Activated T-helper 17 cell treated with anti-CD3 and anti-CD28 coated beads, Interleukin-2, amount 50 U/mL, for 72 hours (primary cell): ENCODE measurements at regions not wholly inside any gene's neighbourhood (a gene's known extent, or its start where the extent isn't known, plus 50 kb on each side); places are given as distances from the start of the nearest gene placed in this dataset.

ENCODE experiments used
- ATAC-seq: fragments of 150-1000 bp; cut with Tn5 transposase; replicated peaks from 2 replicates; pipeline ENCODE4 v1.10.0; 2021; ENCODE audit warnings: mild to moderate bottlenecking, moderate library complexity
- H3K27ac Mint-ChIP-seq: one replicate; pipeline ENCODE4 v1.8.0; 2022; ENCODE audit warnings: mixed read lengths
- H3K27me3 Mint-ChIP-seq: one replicate; pipeline ENCODE4 v1.8.0; 2022; ENCODE audit warnings: mixed read lengths
- H3K36me3 Mint-ChIP-seq: one replicate; pipeline ENCODE4 v1.8.0; 2022; ENCODE audit warnings: low read depth, mild to moderate bottlenecking, mixed read lengths
- H3K4me1 Mint-ChIP-seq: one replicate; pipeline ENCODE4 v1.8.0; 2022; ENCODE audit warnings: mixed read lengths
- H3K4me3 Mint-ChIP-seq: one replicate; pipeline ENCODE4 v1.8.0; 2022; ENCODE audit warnings: mild to moderate bottlenecking, mixed read lengths
- H3K9me3 Mint-ChIP-seq: one replicate; pipeline ENCODE4 v1.8.0; 2022; ENCODE audit warnings: mixed read lengths

- H3K4me1 Mint-ChIP-seq: no peaks in the 10 kb centered on the region
- peaks cover 7% of the 10 kb centered on the region for H3K9me3 Mint-ChIP-seq
- no peak overlapping the region for H3K27ac Mint-ChIP-seq
- H3K27me3 Mint-ChIP-seq: peaks cover 26% of the 10 kb centered on the region
- H3K36me3 Mint-ChIP-seq: no peaks in the 10 kb centered on the region
- no peak overlapping the region for H3K4me3 Mint-ChIP-seq
- ATAC-seq: no peak
Measured at GRCh38 chr17:5794881-5795506, 210.7 kb upstream of the NLRP1 start.

GRCh38 chr17:5797447-5798050 is 213.2 kb upstream of the NLRP1 start:
- Mint-ChIP-seq H3K9me3 (peaks cover 7% of the 10 kb centered on the region), H3K4me3 (no peak overlapping the region), H3K27me3 (peaks cover 28% of the 10 kb centered on the region), H3K4me1 (no peaks in the 10 kb centered on the region), H3K27ac (no peak overlapping the region), H3K36me3 (no peaks in the 10 kb centered on the region)
- ATAC-seq: no peak

- Mint-ChIP-seq H3K27me3 (peaks cover 28% of the 10 kb centered on the region), H3K4me1 (no peaks in the 10 kb centered on the region), H3K9me3 (peaks cover 2% of the 10 kb centered on the region), H3K27ac (no peak overlapping the region), H3K4me3 (no peak overlapping the region), H3K36me3 (no peaks in the 10 kb centered on the region)
- ATAC-seq: no peak
Measured at GRCh38 chr17:5798094-5798493, 213.8 kb upstream of the NLRP1 start.

GRCh38 chr17:5800131-5800530 is 215.8 kb upstream of the NLRP1 start:
- no peak for ATAC-seq
- Mint-ChIP-seq H3K4me1 (no peaks in the 10 kb centered on the region), H3K4me3 (no peak overlapping the region), H3K36me3 (no peaks in the 10 kb centered on the region), H3K27me3 (peaks cover 40% of the 10 kb centered on the region), H3K27ac (no peak overlapping the region), H3K9me3 (no peaks in the 10 kb centered on the region)

DNA sequence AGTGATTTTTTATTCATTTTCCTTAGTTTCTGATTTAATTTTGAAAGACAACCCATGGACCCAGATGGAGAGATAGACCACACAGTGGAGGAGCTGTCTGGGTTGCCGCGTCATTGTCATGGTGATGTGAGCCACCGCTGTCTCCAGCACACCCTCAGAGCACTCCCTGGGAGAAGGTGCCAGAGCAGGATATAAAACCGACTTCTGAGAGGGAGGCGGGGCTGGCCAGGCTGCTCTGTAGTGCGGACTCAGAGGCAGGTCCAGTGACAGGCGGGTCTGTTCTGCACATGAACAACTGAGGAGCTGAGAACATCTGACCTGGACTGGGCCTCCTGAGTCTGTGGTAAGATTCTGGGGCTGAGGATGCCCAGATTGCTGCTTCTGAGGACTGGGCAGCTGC is 216.3 kb upstream of the NLRP1 start:
- H3K9me3 Mint-ChIP-seq: no peaks in the 10 kb centered on the region
- H3K4me1 Mint-ChIP-seq: no peaks in the 10 kb centered on the region
- H3K27ac Mint-ChIP-seq: no peak overlapping the region
- ATAC-seq: no peak
- no peaks in the 10 kb centered on the region for H3K36me3 Mint-ChIP-seq
- no peak overlapping the region for H3K4me3 Mint-ChIP-seq
- H3K27me3 Mint-ChIP-seq: peaks cover 43% of the 10 kb centered on the region

DNA sequence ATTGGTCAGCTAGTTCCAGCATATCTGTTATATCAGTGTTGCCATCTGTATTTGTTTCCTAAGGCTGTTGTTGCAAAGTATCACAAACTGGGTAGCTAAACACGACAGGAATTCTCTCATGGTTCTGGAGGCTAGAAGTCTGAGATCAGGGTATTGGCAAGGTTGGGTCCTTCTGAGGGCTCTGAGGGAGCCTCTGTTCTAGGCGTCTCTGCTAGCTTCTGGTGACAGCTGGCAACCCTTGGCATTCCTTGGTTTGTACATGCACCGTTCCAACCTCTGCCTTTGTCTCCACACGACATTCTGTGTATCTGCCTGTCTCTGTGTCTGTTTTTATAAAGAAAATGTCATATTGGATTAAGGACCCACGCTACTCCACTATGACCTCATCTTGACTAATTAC is 219.9 kb upstream of the NLRP1 start:
- Mint-ChIP-seq H3K4me3 (no peak overlapping the region), H3K9me3 (no peaks in the 10 kb centered on the region), H3K4me1 (no peaks in the 10 kb centered on the region), H3K36me3 (no peaks in the 10 kb centered on the region), H3K27me3 (peaks cover 34% of the 10 kb centered on the region), H3K27ac (no peak overlapping the region)
- no peak for ATAC-seq

- no peak for ATAC-seq
- Mint-ChIP-seq H3K4me3 (no peak overlapping the region), H3K27ac (no peak overlapping the region), H3K9me3 (peaks cover 13% of the 10 kb centered on the region), H3K36me3 (no peaks in the 10 kb centered on the region), H3K4me1 (no peaks in the 10 kb centered on the region), H3K27me3 (peaks cover 18% of the 10 kb centered on the region)
Measured at GRCh38 chr17:5809056-5809455, 224.7 kb upstream of the NLRP1 start.

- H3K27ac Mint-ChIP-seq: no peak overlapping the region
- H3K9me3 Mint-ChIP-seq: peaks cover 13% of the 10 kb centered on the region
- no peaks in the 10 kb centered on the region for H3K4me1 Mint-ChIP-seq
- no peaks in the 10 kb centered on the region for H3K36me3 Mint-ChIP-seq
- no peak overlapping the region for H3K4me3 Mint-ChIP-seq
- H3K27me3 Mint-ChIP-seq: peaks cover 13% of the 10 kb centered on the region
- ATAC-seq: no peak
Measured at GRCh38 chr17:5809580-5810188, 225.4 kb upstream of the NLRP1 start.

- peaks cover 12% of the 10 kb centered on the region for H3K27me3 Mint-ChIP-seq
- H3K4me3 Mint-ChIP-seq: no peak overlapping the region
- no peak overlapping the region for H3K27ac Mint-ChIP-seq
- peaks cover 13% of the 10 kb centered on the region for H3K9me3 Mint-ChIP-seq
- no peaks in the 10 kb centered on the region for H3K36me3 Mint-ChIP-seq
- H3K4me1 Mint-ChIP-seq: no peaks in the 10 kb centered on the region
- no peak for ATAC-seq
Measured at GRCh38 chr17:5812590-5812989, 228.3 kb upstream of the NLRP1 start.

DNA sequence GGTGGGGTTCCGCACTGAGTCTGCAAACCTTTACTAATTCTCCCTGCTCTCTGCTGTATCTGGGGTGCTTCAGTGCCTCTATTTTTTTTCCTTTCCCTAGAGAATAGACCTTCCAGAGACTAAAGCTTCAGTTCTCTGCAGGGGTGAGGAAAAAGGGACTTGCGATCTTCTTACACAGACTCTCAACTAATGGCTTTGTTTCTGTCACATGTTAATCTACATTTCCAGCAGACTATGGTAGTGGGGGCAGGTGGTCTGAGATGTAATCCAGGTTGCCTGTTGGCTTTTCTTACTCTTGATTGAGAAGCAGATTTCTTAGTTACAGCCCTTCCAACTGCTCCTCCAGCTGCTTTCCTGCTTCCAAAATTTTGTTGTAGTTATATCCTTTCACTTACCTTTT is 229.0 kb upstream of the NLRP1 start:
- H3K27me3 Mint-ChIP-seq: peaks cover 18% of the 10 kb centered on the region
- H3K4me1 Mint-ChIP-seq: no peaks in the 10 kb centered on the region
- H3K36me3 Mint-ChIP-seq: no peaks in the 10 kb centered on the region
- no peak overlapping the region for H3K27ac Mint-ChIP-seq
- ATAC-seq: no peak
- no peak overlapping the region for H3K4me3 Mint-ChIP-seq
- H3K9me3 Mint-ChIP-seq: peaks cover 13% of the 10 kb centered on the region

- peaks cover 7% of the 10 kb centered on the region for H3K9me3 Mint-ChIP-seq
- H3K27me3 Mint-ChIP-seq: peaks cover 23% of the 10 kb centered on the region
- H3K4me3 Mint-ChIP-seq: no peak overlapping the region
- H3K36me3 Mint-ChIP-seq: no peaks in the 10 kb centered on the region
- H3K27ac Mint-ChIP-seq: no peak overlapping the region
- H3K4me1 Mint-ChIP-seq: no peaks in the 10 kb centered on the region
- ATAC-seq: no peak
Measured at GRCh38 chr17:5815396-5815795, 231.1 kb upstream of the NLRP1 start.

GRCh38 chr17:5816491-5817070 is 232.3 kb upstream of the NLRP1 start:
- Mint-ChIP-seq H3K4me3 (no peak overlapping the region), H3K36me3 (no peaks in the 10 kb centered on the region), H3K27me3 (peaks cover 32% of the 10 kb centered on the region), H3K9me3 (no peaks in the 10 kb centered on the region), H3K27ac (no peak overlapping the region), H3K4me1 (no peaks in the 10 kb centered on the region)
- no peak for ATAC-seq

DNA sequence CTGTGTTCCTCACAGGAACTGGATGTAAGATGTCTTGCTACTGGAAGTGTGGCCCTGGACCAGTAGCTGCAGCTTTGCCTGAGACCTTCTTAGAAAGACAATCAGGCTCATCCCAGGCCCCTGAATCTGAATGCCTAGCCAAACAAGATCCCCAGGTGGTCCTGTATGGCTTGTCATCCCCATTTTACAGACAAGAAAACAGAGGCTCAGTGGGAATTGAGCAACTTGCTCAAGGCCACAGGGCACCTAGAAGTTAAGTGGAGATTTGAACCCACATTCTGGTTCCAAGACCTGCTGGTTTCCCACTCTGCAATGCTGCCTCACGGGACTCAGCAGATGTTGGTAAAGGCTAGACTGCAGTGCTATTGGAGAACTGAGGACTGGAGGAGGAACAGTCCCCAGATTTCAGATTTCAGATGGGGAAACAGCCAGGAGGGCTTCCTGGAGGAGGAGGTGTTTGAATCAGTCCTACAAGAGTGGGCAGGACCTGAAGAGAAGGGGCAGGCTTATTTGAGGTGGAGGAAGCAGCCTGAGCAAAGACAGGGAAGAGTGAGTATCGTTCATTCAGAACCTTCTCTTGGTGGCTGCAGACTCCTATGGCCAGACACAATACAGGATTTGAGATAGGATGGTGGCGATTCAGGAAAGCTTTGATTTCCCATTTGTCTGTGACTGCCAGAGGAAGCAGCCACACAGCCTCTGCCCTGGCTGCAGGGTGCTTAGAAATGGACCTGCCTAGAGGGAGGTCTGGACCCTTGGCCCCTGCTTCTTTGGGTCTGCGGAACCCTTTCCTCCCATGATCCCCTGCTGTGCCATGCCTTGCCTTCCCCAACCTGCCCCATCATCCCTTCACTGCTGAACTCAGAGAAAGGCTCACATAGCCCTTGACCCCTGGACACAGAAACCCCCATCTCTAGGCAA is 233.4 kb upstream of the NLRP1 start:
- H3K27ac Mint-ChIP-seq: no peak overlapping the region
- no peak for ATAC-seq
- no peaks in the 10 kb centered on the region for H3K36me3 Mint-ChIP-seq
- H3K27me3 Mint-ChIP-seq: peaks cover 29% of the 10 kb centered on the region
- H3K4me3 Mint-ChIP-seq: no peak overlapping the region
- H3K9me3 Mint-ChIP-seq: no peaks in the 10 kb centered on the region
- H3K4me1 Mint-ChIP-seq: no peaks in the 10 kb centered on the region

- Mint-ChIP-seq H3K4me3 (no peak overlapping the region), H3K9me3 (no peaks in the 10 kb centered on the region), H3K27me3 (peaks cover 26% of the 10 kb centered on the region), H3K27ac (no peak overlapping the region), H3K4me1 (no peaks in the 10 kb centered on the region), H3K36me3 (no peaks in the 10 kb centered on the region)
- ATAC-seq: no peak
Measured at GRCh38 chr17:5819396-5819795, 235.1 kb upstream of the NLRP1 start.
